ENCODE measurements at regions not wholly inside any gene's neighbourhood (a gene's known extent, or its start where the extent isn't known, plus 50 kb on each side); places are given as distances from the start of the nearest gene placed in this dataset.
"Not testable (repeated sequence)": the region's sequence is repeated elsewhere in the genome, so short reads cannot be mapped to it uniquely, and the experiment has no call there.

DNA sequence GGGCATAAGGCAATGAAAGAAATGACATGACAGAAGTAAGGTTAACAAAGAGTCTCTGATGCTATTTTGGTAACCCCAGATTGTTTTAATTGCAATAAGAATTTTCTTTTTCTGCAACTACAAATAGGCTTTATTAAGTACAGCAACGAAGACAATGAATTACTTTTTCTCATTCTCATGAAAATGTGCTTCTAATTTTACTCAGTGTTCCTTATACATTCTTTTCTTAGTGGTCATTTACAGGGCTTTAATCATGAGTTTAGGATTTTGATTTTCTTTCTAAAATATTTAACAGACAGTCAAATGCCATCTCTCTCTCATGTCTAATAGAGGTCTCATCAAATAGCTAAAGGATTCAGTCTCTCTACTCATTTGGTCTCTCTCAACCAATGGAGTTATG, 452.1 kb downstream of the RAP2B start:
- DNase-seq (ENCODE audit: low read depth in 2 of 2) = no peak

DNA sequence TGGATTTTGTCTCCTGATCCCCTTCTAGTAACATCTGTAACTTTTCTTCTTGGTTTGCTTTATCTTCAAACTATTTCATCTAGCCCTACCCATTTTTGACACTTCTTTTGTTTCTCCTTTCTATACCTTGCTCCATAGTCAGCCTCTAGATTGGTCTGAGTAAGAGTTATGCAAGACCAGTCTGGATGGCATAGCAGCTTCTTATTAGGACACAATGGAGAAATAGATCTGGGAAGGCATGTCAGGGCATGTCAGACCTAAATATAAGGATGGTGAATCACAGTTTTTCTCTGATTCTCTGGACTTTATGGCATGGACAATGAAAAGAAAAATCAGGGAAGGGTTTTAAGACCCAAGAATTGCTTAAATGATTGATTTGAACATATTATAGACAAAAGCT, 452.5 kb downstream of the RAP2B start:
- DNase-seq (ENCODE audit: low read depth in 2 of 2) = no peak

DNA sequence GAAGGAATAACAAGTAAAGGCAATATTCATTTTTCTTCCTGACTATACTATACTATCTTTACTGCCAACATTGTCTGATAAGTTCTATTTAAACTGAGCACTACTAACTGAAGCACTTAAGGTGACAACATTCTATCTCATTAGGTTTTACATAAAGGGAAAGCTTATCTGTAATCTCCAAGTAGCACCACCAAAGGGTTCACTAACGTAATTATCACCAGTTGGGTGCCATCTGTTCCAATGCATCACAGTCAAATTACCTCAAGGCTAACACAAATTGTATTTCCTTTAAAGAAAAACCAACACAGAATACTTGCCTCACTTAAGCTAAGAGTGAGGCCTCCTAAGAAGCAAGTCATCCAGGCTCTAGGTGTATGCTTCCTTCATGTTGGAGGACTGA, 453.8 kb downstream of the RAP2B start:
- no peak for DNase-seq (ENCODE audit: low read depth in 2 of 2)

DNA sequence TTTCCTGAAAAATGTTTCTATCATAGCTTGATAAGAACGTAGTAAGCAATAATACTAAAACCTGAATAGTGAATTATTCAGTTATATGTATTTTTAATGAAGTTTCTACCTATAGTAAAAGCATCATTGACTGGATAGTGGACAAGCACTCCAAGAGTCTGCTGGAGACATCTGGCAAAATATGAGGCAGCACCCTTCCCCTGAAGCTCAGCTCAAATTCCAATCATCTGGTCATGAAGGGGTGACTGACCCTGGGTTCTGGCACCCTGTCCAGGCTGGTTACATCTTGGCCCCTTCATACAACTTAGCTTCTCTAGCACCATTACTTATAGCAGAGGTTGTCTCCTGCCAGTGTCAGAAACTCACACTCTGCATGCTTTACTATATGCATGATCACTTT, 455.4 kb downstream of the RAP2B start:
- no peak for DNase-seq (ENCODE audit: low read depth in 2 of 2)

DNA sequence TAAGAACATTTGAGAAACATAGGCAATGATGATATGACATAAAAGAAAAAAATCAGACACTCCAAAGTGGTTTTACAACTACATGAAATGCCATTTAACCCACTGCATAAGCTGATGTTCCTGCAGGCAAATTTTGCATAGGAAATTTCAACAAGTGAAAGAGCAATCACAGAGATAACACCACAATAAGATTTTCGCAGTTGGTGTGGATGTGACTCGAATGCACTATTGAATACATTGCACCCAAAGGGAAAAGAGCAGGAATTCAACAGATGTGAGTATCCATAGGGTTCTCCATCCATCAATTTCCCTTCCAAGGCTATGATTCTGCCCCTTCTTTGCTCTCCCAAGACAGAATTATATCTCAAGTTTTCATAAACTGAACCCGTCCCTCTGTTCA, 456.1 kb downstream of the RAP2B start:
- no peak for DNase-seq (ENCODE audit: low read depth in 2 of 2)

DNA sequence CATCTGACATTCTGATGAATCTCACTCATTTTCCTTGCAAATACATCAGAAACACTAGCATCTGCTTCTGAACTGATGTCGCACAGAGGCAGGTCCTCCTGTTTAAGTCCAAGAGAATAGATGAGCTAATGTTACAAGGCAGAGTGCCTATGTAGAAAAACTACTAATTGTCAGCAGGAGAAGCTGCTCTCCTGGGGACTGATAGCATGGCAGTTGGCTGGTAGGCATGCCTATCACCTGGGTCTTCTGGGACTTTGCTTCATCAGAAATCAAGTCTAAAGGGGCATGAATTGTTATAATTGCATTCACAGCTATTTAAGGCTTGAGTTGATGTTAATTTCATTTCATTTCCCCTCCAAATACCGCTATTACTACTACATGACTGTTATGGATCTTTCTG, 457.2 kb downstream of the RAP2B start:
- DNase-seq (ENCODE audit: low read depth in 2 of 2) = no peak

DNA sequence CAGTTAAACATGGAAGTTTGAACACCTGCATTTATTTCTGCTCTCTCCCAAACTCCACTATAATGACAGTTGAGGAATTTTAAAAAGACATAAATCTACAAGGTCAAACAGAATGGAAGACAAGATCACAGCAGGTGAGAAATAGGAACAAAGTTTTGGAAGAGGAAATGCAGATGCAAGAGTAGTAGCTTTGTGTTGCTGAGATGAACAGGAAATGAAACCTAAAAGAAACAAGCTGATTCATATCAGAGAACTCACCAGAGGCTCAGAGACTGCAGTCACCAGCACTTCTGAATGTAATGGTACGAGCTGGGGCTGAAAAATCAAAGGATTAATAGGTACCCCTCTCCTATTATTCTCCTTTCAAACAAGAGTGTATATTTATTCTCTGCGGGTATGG, 459.9 kb downstream of the RAP2B start:
- DNase-seq (ENCODE audit: low read depth in 2 of 2) = no peak

DNA sequence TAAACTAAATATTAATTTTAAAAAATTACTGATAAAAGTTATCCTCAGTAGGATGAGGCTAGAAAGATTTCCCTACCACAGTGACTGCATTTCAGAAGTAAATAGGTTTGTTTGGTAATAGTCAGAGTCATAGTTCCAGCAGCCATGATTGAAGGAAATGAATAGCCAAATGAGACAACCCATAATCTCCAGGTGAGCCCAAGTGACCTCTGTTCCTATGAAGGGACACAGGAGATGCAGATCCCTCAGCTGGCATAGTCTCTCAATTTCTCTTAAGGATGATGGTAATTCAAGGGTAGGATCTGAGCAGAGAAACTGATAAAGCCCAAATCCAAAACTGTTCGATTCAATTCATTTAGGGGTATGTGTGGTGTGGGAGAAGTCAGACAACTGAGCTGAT, 461.8 kb downstream of the RAP2B start:
- no peak for DNase-seq (ENCODE audit: low read depth in 2 of 2)

DNA sequence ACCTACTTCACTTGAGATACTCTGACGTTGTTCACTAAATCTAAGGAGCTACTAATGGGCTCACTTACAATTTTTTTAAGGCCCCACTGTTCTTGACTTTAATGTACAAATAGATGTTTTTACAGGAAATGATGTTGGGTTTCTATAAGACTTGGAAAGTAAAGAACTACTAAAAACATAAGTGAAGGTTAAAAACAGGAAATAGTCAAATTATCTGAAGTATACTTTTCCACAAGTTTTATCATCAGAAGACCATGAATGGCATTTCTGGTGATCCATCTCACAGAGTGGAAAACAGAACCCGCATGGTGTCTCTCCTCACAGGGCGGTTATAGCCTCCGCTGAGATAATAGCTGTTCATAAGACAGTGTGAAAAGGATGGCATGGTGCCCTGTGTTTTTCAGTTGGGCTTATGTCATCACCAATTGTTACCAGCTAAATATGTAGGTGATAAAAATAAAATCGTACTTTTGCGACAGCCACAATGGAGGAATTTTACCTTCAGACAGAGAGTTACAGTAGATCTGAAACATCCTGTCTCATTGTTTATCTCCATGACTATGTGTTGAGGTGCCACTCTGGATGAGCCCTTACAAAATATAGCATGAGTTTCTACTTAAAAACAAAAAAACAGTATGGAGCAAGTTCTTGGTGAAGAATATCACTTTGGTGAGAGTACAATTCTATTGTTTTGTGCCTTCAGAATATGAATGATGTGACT, 462.4 kb downstream of the RAP2B start:
- DNase-seq (ENCODE audit: low read depth in 2 of 2) = no peak

DNA sequence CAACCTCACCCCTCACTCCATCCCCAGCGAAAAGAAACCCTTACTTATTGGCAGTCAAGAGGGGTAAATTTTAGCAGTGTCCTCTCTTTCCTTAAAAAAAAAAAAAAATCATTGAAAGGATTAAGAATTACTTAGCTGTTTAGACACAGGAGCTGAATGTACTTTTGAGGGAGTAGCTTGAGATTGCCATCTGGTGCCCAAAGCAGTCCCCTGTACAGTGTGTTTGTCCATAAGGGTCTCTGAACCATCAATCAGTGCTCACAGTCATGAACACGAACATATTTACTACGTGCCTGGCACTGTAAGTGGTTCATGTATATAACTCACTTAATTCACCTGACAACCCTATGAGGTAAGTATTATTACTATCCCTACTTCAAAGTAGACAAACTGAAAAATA, 463.5 kb downstream of the RAP2B start:
- DNase-seq (ENCODE audit: low read depth in 2 of 2) = no peak

DNA sequence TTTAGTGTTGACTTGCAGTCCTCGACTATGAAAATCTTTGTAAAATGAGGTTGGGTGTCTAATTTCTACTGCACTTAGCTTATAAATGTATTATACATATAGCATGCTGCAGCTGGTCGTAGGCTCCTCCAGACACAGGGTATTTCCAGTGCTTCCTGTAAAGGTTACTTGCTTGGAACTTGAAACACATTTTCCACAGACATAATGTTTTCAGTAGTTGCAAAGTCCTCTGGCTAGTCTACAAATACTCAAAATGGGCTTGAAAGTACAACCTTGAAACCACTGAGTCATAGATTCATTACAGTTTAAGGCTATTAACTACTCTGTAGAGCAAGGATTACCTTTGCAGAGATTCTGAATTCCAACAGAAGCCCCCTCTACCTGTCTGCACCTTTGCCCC, 464.1 kb downstream of the RAP2B start:
- DNase-seq (ENCODE audit: low read depth in 2 of 2) = no peak

DNA sequence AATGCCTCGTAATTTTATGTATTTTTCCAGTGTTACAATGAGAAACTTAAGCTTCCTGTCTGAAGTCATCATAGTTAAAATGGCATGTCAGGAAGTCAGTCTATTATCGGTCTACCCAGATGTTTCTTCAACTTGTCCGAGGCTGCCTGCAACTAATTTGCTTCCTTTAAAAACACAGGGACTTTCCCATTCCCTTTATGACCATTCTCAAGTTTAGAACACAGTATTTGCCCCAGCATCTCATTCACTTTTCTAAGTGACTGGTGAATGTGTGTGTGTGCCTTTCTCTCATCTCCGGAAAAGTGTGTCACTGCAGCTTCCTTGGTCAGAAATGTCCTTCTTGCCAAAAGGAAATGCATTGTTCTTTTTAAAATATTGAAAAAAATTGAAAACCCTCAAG, 466.6 kb downstream of the RAP2B start:
- DNase-seq (ENCODE audit: low read depth in 2 of 2) = no peak

DNA sequence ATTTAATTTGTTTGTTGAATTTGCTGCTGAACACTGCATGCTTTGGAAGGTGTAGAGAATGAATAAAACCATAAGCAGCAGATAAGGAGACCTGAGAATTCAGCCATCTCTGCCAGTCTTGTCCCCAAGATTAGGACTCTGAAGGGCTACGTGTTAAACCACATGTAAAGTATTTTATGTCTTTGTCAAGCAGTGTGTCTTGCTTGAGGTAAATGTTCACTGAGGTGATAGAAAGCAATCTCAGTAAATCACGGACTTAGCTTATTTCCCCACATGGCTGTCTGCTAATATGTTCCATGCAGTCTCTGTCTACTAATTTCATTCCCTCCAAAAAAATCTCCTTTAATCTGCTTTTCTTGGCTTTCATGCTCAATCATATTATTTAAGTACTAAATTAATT, 467.1 kb downstream of the RAP2B start:
- no peak for DNase-seq (ENCODE audit: low read depth in 2 of 2)

DNA sequence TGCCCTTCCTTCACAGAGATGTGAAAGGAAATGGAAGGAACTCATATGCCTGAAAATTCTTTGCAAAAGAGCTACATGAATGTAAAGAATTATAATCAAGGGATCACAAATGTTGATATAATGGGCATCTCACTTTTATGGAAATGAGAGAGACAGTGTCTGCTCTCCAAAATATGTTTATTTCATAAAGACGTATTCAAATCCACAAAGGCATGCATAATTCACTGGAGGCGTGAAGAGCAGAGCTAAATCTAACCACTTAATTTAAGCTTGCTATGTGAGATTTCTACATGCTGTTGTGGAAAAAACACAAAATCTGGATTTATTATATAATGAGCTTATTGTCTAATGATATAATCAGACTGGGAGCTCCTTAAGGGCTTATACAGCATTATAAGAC, 469.1 kb downstream of the RAP2B start:
- DNase-seq (ENCODE audit: low read depth in 2 of 2) = no peak

DNA sequence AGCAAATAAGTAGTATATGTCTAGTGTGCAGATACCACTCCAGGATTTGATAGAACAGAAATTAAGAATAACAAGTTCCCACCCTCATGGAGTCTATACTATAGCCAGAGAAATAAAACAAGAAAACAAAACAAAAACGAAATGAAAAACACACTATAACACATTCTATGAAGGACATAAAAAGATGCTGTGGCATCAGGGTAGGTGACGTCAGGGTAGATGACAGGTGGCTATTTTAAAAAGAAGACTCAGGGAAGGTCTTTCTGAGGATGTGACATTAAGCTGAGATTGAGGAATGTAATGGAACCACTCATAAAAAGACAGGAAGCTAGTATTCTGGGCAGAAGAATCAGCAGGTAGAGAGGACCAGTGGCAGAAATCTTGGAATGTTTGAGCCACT, 469.6 kb downstream of the RAP2B start:
- DNase-seq (ENCODE audit: low read depth in 2 of 2) = no peak

DNA sequence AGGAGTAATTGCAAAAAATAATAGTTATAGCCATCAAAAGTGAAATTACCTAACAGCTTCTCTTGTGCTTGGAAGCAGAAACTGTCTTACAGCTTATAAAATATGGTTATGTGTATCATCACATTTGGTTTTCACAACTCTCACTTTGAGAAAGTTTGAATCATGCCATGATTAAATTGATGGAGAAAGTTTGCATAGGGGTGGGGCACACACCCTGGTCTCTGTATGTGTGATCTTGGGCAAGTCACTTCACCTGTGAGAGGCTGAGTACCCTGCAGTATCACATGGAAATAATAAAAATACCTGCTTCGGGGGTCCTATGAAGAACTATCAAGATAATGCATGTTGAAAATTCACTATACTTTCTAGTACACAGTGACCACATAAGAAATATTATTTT, 471.4 kb downstream of the RAP2B start:
- no peak for DNase-seq (ENCODE audit: low read depth in 2 of 2)

DNA sequence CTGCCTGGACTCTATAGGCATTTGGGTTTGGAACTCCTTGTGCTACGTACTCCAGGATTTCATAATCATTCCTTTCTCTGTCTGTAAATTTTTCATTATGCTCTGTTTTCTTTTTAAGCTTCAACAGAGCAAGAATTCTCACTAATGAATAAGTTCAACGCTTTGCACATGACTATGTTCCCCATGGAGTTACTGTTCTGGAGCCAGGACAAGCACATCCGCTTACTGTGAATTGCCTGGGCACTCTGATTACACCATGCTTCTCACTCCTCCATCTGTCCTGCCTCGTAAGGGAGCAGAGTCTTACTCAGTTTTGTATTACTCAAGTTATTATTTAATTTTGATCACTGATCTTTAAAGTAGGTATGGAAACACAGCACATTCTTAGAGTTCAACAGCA, 472.7 kb downstream of the RAP2B start:
- DNase-seq (ENCODE audit: low read depth in 2 of 2) = no peak

DNA sequence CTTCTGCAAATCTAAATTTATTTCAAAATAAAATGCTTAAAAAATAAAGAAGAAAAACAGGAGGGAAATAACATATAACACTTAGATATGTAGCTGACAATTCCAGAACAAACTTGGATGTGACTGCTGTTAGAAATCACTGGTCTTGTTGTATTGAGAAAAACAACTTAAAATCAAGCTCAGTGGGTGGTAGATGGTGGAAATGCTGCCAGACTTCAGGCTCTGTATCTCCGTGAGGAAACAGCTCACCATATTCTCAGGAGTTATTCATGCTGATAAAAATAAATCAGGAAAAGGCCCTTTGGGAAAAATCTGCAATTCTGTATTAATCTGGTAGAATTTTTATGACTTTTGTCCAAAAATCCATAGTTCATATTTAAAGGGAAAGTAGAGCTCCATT, 477.6 kb downstream of the RAP2B start:
- DNase-seq (ENCODE audit: low read depth in 2 of 2) = no peak

DNA sequence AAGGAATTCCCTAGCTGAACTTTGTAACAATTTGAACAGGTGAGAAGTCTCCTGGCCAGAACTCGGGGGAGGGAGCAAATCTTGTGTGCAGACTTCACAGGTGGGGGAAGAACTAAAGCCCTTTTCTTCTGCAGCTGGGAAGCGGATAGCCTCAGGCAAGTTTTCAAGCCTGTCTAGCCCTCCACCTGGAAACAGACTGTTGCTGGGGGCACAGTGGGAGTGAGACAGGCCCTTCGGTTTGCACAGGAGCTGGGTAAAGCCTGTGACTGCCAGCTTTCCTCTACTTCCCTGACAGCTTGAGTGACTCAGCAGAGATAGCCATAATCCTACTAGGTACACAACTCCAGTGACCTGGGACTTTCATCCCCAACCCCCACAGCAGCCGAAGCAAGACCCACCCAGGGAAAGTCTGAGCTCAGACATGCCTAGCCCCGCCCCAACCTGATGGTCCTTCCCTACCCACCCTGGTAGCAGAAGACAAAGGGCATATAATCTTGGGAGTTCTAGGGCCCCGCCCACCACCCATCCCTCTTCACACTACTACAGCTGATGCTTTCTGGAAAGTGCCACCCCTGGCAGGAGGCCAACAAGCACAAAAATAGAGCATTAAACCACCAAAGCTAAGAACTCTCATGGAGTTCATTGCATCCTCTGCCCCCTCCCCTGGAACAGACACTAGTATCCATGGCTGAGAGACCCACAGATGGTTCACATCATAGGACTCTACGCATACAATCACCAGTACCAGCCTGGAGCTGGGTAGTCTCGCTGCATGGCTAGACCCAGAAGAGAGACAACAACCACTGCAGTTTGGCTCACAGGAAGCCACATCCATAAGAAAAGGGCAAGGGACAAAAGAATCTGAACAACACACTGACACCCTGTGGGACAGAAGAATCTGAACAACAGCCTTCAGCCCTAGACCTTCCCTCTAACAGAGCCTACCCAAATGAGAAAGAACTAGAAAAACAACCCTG, 479.0 kb downstream of the RAP2B start:
- no peak for DNase-seq (ENCODE audit: low read depth in 2 of 2)

DNA sequence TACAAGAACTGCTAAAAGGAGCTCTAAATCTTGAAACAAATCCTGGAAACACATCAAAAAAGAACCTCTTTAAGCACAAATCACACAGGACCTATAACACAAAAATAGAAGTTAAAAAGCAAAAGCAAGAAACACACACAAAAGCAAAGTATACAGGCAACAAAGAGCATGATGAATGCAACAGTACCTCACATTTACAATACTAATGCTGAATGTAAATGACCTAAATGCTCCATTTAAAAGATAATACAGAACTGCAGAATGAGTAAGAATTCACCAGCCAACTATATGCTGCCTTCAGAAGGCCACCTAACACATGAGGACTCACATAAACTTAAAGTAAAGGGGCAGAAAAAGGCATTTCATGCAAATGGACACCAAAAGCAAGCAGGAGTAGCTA, 478.6 kb upstream of the ARHGEF26 start:
- not testable (repeated sequence) for DNase-seq (ENCODE audit: low read depth in 2 of 2)

DNA sequence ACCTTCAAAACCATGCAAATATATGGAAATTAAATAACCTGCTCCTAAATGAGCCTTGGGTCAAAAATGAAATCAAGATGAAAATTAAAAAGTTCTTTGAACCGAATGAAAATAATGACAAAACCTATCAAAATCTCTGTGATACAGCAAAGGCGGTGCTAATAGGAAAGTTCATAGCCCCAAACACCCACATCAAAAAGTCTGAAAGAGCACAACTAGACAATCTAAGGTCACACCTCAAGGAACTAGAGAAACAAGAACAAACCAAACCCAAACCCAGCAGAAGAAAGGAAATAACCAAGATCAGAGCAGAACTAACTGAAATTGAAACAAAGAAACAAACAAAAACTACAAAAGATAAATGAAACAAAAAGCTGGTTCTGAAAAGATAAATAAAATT, 477.7 kb upstream of the ARHGEF26 start:
- DNase-seq (ENCODE audit: low read depth in 2 of 2) = not testable (repeated sequence)

DNA sequence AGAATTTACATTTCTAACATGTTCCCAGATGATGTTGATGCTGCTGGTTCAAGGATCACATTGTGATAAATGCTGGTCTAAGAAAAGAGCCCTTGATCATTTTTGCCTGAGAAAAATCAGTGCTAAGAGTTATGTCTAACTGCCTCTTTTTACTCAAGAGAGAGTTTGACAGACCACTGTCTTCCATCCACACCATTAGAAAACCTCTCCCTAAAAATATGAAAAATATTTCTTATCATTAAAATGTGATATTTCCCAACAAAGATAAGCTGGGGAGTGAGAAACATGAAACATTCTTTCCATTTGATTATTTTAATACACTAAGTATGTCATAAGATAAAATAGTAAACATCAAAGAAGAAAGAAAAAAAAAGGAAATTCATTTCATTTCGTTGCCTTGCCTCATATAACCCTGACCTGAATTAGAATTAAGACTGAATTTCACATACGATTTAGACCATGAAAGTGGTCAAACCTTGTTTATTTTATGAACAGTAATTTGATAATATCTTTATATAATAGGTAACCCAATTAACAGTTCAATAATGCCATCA, 471.8 kb upstream of the ARHGEF26 start:
- DNase-seq (ENCODE audit: low read depth in 2 of 2) = no peak

DNA sequence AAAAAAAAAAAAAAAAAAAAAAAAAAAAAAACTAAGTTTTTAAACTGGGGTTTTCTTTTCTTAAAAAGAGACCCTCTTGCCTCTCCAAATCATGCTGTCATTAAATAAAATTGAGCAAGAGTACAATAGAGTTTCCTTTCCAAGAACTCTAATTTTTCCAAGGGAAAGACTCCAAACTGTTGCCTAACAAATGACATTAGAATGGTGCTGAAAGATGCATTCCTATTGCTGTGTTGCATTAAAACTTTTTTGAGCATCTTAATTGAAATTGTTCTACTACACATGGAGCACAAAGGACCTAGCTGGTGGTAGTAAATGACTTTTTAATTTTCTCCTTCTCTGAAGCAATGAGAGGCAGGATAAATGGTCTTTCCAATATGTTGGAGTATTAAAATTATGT, 469.1 kb upstream of the ARHGEF26 start:
- no peak for DNase-seq (ENCODE audit: low read depth in 2 of 2)

Data from stimulated activated CD8-positive, alpha-beta memory T cell treated with anti-CD3 and anti-CD28 coated beads, Interleukin-2, amount 100 ng/mL, for 48 hours (primary cell).